HG02852 (cell line): ENCODE measurements at regions not wholly inside any gene's neighbourhood (a gene's known extent, or its start where the extent isn't known, plus 50 kb on each side); places are given as distances from the start of the nearest gene placed in this dataset.
A peak's percentile ranks its signal among the peaks of the same experiment; 100 is the strongest.
"Not testable (repeated sequence)": the region's sequence is repeated elsewhere in the genome, so short reads cannot be mapped to it uniquely, and the experiment has no call there.

Experiments used
- ATAC-seq: cut with Tn5 transposase; IDR thresholded peaks from one replicate; pipeline ENCODE4 v1.9.1; 2021; ENCODE audit warnings: mild to moderate bottlenecking, moderate library complexity; ENCODE audit not compliant: unreplicated experiment

DNA sequence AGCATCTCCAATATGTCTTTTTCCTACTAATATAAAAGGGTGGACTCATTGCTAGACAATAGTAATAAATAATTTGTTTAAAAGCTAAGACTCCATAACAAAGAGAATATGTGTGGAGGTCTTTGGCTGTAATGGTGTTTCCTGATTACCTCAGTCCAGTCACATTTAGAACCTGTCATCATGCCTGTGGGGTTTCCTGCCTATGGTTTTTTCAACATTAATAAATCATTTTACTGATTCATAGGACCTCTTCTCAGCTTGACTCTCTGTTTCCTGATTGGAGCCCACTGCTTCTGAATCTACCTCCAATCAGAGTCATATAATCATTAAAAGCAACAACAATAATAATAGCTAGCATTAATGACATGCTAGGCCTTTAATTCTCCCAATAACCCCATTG, 52.4 kb upstream of the GNAI1 start:
- no peak for ATAC-seq

DNA sequence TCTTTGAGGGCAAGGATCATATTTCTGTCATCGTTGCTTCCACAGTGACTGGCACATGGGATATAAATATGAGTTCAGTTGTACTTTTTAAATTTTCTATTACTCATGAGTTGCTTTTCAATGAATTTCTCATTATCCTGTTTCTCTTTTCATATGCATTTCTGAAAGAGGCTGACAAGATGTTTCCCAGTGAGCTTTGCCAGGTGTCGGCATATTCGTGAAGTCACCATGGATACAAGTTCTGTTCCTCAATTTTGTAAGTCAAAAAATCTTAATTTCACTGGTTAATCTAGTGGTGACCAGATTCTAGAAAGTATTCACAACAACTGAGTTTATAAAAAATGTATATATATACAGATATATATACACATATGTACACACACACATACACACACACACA, 55.7 kb upstream of the GNAI1 start:
- no peak for ATAC-seq

DNA sequence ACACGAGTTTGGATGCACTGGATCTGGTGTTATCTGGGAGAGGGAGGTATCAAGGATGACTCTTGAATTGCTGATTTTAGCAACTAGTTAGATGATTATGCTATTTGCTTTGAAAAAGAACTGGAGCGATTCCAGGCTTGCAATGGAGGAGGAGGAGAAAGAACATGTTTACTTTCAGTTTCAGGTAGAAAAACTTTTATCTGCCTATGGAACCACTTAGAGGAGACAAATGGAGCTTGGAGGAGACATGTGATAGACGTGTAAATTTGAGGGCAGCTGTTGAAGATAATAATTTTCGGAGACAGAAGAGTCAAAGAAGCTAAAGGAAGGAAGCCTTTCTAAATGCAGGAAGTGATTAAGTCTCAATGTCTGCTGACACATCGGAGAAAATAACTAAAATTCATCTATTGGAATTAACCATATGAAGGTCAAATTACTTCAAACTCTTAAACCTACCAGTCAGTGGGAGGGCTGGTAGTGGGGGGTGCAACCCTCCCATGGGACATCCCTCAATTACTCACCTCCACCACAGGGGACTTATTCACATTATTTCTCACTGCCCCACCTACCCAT, 56.4 kb upstream of the GNAI1 start:
- no peak for ATAC-seq

DNA sequence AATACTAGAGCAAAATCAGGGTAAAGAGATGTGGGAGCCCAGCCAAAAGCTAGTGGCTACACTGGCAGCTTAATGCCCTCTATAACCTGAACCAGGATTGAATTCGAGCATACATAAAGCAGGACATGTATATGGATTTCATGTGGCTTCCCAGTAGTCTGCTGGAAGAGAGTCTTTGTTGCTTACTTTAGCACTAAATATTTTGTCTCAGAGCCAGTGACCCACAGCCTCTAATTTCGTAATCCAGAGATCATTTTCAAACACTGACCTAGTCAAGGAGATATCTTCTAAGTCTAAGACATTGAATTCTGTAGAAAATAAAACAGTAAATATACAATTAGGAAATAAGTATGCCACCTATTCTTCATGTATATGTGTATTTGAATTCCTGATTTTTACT, 64.2 kb upstream of the GNAI1 start:
- ATAC-seq, result no peak

DNA sequence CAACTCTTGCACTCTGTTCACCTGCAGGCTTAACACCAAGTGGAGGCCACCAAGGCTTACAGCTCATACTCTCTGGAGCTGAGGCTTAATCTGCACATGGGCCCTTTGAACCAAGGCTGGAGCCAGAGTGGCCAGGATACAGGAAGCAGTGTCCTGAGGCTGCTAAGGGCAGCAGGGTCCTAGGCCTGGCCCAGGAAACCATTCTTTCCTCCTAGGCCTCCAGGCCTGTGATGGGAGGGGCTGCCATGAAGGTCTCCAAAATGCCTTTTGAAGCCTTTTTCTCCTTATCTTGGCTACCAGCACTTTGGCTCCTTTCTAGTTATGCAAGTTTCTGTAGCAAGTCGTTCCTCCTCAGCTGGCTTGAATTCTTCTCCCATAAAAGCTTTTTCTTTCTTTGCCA, 68.0 kb upstream of the GNAI1 start:
- ATAC-seq, result no peak

DNA sequence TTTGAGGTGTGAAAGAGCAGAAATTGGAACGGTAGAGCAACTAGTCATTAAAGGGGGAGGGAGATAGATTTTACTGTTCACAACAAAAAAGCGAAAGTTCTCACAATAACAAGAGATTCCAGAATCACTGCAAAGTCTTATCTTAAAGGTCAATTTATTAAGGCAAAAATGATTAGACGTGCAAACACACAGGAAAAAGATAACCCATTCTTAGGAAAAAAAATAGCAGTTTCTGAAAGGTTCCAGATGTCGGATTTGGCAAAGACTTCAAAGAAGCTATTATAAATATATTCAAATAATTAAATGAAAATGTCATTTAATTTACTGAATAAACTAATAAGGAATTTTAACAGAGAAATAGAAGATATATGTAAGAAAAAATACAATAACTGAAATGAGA, 70.8 kb upstream of the GNAI1 start:
- no peak for ATAC-seq

DNA sequence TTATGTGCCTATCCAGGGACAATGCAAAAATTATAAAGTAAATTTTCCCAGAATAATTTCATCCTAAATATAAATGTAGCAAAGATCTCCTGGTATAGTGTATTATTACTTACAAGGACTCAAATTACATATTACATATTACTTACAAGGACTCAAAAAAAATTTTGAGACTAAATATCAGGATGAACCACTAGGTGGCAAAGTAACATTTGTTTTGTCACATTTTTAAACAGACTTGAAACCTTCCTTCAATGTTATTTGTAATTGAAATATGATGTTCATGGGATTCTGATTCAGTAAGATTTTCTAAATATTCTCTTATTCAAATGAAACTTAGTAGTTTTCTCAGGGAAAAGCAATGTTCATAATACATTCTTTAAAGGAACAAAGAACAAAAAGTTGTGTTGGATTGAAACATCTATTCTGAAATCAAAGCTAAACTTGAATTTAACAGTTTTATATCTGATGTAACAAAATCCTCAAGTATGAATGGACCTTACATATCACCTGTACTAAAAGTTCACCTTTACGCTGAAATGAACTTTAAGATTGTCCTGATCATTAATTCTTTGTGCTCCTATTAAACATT, 74.3 kb upstream of the GNAI1 start:
- no peak for ATAC-seq

DNA sequence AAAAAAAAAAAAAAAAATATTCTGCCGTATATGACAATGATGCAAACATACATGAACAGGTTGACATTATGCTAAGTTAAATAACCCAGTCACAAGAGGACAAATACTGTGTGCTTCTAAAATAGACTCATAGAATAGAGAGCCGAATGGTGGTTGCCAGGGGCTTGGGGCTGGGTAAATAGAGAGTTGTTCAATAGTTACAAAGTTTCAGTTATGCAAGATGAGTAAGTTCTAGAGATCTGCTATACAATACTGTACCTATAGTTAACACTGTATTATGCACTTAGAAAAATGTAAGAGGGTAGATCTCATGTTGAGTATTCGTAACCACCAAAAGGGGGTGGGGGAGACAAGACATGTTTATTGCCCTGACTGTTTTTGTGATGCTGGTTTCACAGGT, 77.1 kb upstream of the GNAI1 start:
- ATAC-seq, result peak; percentile 62

DNA sequence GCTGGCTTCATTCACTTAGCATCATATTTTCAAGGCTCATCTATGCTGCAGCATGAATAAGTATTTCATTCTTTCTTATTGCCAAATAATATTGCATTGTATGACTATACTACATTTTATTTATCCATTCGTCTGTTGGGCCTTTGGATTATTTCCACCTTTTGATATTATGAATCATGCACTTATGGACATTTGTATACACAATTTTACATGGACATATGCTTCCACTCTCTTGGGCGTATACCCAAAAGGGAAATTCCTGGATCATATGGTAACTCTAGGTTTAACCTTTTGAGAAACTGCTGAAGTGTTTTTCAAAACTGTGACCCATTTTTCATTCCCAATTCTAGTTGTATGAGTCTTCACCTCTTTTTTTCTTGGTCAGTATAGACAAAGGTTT, 80.3 kb upstream of the GNAI1 start:
- no peak for ATAC-seq

DNA sequence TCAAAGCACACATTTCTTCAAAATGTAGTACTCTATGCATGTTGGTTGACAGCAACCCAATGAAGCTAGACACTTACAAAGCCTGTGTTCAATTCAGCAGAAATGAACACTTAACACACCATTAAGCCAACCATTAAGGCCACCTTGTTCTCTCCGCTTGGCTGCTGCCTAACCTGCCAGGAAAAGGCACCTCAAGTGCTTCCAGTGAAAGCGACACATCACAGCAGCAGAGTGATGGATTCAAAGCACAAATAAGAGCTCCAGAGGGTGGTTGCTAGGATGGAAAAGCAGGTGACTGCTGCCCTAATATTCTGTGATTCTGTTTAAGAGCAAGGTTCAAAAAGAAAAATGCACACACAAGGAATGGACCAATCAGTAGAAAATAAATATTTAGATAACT, 81.5 kb upstream of the GNAI1 start:
- no peak for ATAC-seq

DNA sequence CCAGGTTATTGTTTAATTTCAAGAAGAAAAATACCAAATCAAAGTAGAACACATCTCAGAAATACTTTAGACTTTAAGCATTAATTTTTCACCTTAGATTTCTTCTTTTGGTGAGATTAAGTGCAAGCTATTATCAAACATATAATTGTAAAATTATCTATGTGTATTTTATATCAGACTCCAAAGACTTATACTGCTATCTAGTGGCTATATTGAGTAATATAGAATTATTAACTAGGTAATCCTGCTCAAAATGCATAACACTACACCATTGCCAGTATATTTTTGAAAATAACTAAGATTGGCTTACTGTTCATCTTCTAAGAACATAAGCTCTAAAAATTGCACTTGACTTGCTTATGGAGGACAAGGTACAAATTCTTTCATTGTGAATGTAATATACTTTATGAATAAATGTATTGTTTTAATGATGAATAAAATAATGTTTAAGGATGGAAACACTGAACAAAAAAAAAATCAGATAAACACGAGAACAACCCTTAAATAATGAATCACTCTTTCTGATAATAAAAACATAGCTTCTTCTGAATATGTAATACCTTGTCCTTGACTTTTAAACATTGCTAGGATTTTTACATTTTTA, 86.7 kb upstream of the GNAI1 start:
- no peak for ATAC-seq

DNA sequence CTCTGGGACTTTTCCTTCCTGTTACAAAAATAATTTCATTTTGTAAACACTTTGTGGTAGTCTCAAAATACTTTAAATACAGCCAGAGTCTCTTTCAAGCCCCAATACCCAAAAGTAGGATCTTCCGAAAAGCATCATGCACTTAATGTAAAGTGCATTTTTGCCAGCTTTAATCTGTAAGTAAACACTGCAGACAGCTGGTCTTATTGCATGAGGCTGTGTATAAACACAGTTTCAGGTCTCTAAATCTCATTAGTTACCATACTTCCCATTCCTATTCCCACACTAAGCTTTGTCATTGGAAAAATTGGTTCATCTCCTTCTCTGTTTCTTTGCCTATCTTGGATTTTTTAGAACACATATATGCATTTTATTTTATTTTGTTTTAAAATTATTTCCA, 87.6 kb upstream of the GNAI1 start:
- ATAC-seq, result no peak

DNA sequence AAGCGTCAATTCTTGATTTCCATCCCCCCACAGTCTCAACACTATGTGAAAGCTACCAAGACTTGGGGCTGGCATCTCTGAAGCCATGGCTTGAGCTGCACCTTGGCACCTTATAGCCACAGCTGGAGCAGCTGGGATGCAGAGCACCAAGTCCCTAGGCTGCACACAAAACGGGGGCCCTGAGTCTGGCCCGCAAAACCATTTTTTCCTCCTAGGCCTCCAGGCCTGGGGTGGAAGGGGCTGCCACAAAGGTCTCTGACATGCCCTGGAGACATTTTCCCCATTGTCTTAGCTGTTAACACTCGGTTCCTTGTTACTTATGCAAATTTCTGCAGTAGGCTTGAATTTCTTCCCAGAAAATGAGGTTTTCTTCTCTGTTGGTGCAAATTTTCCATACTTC, 89.8 kb upstream of the GNAI1 start:
- ATAC-seq, result no peak

DNA sequence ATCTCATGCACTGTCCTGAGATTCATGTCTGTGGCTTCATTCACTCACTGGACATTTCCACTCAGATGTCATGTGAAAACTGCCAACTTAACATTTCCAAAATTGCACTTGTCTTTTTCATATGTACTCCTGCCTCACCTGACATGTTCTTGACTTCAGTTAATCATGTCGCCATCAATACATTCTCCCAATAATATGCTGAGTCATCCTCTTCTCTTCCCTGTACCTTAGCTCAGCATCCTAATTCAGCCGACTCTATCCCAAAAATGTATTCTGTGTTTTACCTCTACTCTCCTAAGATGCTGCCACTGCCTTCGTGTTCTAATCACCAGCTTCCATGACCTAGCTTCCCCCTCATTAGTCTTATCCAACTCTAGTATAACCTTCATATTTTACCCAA, 93.9 kb upstream of the GNAI1 start:
- no peak for ATAC-seq

DNA sequence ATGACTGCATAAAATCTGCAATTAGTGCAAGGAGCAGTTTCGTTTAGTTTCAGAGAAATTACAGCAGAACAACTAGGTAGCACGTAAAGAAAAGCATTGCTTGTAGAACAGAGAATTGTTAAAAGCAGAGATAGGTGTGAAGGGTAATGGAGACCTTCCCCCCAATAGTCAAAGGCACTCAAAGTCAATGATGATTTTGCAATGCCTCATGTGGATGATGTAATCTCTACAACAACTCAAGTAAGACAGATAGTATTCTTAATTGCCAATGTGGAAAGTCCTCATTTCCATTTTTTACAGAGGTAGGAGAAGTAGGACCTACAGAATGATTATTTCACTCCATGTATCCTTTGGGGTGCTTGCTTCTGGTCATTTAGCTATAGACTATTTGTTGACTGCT, 94.3 kb upstream of the GNAI1 start:
- ATAC-seq, result no peak

DNA sequence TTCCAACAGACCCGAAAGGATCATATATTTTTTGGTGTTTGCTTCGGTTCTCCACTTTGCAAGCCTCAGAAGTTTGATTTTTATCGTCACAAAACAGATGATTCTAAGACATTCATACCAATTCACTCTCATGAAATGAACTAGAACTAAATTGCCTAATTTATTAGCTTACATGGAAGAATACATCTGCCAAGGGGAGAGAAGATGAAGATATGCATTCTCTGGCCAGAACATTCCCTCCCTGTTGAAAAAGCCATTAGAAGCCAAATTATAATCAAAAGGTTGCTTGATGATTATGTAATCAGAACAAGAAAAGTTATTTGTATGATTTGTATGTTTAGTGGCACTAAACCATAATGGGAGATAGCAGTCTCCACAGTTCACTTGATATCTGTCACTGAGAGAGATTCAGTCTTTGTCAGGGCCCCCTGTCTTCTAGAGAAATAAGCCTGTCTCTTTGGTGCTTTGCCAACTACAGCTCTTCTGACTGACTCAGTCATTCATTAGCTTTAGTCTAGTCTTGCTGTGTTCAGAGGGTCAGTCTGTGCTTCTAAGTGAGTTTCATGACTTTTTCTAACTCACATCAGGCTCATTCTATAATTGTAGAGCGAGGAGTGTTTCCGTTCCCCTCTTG, 95.3 kb upstream of the GNAI1 start:
- no peak for ATAC-seq

DNA sequence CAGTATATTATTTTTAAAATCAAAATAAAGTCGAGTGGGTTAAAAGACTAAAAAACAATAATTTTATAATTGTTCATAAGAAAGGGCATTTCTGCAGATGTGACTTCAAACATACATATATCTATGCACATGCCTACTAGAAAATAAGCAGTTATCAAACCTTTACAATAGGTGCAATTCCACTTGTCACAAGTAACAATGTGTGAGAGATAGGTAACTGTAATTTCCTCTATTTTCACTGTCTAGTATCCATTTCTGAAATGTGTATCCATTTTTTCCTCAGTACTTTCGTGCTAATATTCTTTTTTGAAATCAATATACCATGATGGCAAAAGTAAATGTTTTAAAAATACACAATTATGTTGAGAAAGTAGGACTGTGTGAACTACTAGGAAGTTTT, 96.9 kb upstream of the GNAI1 start:
- ATAC-seq, result no peak

DNA sequence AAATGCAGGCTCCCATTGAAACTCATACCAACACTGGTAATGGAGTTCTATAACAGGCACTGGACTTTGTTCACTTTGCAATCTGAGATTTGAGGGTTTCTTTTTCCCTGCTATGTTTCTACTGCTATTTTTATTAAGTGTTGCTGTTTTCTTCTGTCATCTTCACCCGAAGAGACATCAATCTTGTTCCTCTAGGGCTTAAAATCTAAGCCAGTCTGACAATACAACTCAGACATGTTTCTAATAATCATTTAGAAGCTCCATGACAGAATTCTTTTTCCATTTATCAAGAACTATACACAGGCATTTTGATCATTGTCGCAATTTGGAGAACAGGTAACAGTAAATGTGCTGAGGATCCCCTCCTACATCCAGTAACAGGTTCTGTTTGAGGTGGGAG, 98.5 kb upstream of the GNAI1 start:
- ATAC-seq, result no peak

DNA sequence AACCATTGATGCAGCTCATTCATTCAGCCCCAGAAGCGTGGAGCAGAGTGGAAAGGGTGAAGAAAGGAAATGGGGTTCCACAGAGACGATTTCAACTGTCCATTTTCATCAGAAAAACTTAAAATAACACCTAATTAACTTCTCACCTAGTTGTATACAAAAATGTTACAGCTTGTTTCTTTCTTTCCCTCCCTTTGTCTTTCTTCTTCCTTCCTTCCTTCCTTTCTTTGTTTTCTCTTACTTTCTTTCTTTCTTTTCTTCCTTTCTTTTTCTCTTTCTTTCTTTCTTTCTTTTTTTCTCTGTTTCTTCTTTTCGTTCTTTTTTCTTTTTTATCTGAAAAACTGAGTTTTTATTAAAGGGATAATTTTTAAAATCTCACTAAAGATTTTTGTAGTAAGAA, 105.9 kb upstream of the GNAI1 start:
- no peak for ATAC-seq

DNA sequence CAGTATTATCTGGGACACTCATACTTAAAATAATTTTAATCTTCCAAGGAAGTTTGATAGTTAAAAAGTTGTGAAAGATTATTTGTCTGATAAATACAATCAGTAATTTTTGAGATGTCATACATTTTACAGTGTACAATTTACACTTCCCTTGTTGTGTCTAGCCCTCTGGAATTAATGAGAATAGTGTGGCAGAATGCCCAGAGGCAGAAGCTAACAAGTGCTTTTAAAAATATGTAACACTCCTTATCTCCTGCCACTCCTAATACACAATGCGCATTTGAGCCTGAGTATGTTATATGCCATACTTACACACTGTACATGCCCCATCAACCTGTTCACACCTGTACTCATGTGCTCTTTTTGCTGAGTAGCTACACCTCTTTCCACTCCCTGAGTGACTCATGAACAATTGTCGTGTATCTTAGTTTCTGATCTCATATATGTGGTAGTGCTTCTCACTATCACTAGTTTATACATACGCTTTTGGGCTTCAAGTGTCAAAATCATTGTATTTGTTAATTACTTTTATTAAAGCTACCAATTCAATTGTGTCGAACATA, 106.9 kb upstream of the GNAI1 start:
- ATAC-seq, result no peak

DNA sequence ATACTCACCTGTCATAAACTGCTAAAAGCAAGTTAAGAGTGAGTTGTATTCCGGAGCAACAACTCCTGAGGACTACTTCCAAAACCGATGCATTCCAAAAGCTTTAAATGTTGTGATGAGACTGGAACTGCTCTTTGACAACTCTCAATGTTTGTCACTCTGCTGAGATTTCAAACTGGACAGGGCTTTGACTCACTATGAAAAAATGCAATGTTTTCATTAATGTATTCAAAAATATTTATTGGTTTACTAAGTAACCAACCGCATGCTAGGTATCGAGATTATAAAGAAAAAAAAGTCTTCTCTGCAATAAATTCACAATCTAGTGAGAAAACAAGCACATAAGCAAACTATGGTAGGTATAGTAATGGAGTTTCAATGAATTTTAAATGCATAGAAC, 107.9 kb upstream of the GNAI1 start:
- ATAC-seq, result no peak

DNA sequence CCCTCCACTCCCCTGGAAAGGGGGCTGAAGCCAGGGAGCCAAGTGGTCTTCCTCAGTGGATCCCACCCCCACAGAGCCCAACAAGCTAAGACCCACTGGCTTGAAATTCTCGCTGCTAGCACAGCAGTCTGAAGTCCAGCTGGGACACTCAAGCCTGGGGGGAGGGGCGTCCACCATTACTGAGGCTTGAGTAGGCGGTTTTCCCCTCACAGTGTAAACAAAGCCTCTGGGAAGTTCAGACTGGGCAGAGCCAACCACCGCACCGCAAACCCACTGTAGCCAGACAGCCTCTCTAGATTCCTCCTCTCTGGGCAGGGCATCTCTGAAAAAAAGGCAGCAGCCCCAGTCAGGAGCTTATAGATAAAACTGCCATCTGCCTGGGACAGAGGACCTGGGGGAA, 114.4 kb upstream of the GNAI1 start:
- not testable (repeated sequence) for ATAC-seq
